H1 (cell line): ENCODE measurements at regions not wholly inside any gene's neighbourhood (a gene's known extent, or its start where the extent isn't known, plus 50 kb on each side); places are given as distances from the start of the nearest gene placed in this dataset.

Experiments used
- CTCF ChIA-PET: fragments of 300-600 bp; sonication (Branson Sonifier 250); formaldehyde crosslinking; loops from one replicate; lab custom pipeline; 2021; ENCODE audit not compliant: partially characterized antibody; lab: Charles Lee
- POLR2A ChIA-PET: fragments of 300-600 bp; sonication (Branson Sonifier 250); formaldehyde crosslinking; loops from one replicate; lab custom pipeline; 2021; ENCODE audit warnings: inconsistent platforms; ENCODE audit not compliant: partially characterized antibody; lab: Charles Lee
- DNase-seq, 2 experiments: peaks; one replicate each; pipeline versions ENCODE4 v3.0.0 to v3.0.0-alpha.2; 2010 to 2022; ENCODE audit warnings: low spot score in 2 of 2, low read depth in 1 of 2, mixed read lengths in 1 of 2
- FAIRE-seq: peaks from 2 replicates; lab custom pipeline; 2011; peaks lifted over from hg19 to GRCh38; lab: Jason Lieb, UNC
- H2AFZ ChIP-seq: 2 replicates; pipeline ENCODE4 v1.8.1; 2012; ENCODE audit warnings: low read length, inconsistent platforms
- H2AK5ac ChIP-seq: 2 replicates; pipeline ENCODE4 v1.6.1; 2013; ENCODE audit warnings: low read depth, low read length
- H2BK120ac ChIP-seq: replicated peaks from 2 replicates; pipeline ENCODE3; 2013; ENCODE audit warnings: low read depth, low read length, inconsistent platforms
- H2BK12ac ChIP-seq: 2 replicates; pipeline ENCODE4 v1.6.1; 2013; ENCODE audit warnings: low read depth, low read length
- H2BK15ac ChIP-seq: 2 replicates; pipeline ENCODE4 v1.6.1; 2013; ENCODE audit warnings: low read length
- H2BK20ac ChIP-seq: 2 replicates; pipeline ENCODE4 v1.6.1; 2013; ENCODE audit warnings: low read length
- H2BK5ac ChIP-seq: 2 replicates; pipeline ENCODE4 v1.6.1; 2013; ENCODE audit warnings: low read depth, low read length
- H3K14ac ChIP-seq: 2 replicates; pipeline ENCODE4 v1.6.1; 2013; ENCODE audit warnings: inconsistent platforms; ENCODE audit not compliant: insufficient read length
- H3K18ac ChIP-seq: 2 replicates; pipeline ENCODE4 v1.6.1; 2013; ENCODE audit warnings: low read length; ENCODE audit errors: extremely low read depth
- H3K23ac ChIP-seq: 2 replicates; pipeline ENCODE4 v1.6.1; 2013; ENCODE audit warnings: inconsistent platforms; ENCODE audit not compliant: insufficient read length
- H3K23me2 ChIP-seq: 2 replicates; pipeline ENCODE4 v1.6.1; 2013; ENCODE audit warnings: low read depth, low read length
- H3K27ac ChIP-seq: 2 replicates; pipeline ENCODE4 v1.6.1; 2011; ENCODE audit warnings: low read depth, low read length, inconsistent platforms
- H3K27me3 ChIP-seq, 4 experiments: replicated peaks in 1 of 4; 1 replicate in 1 of 4; 2 replicates in 3 of 4; pipeline versions ENCODE4 v1.6.1 to v1.8.1; 2011 to 2013; ENCODE audit warnings: low read length in 3 of 4, mild to moderate bottlenecking in 3 of 4, inconsistent platforms in 2 of 4, mixed read lengths in 2 of 4, moderate library complexity in 1 of 4; ENCODE audit not compliant: control insufficient read depth in 3 of 4, insufficient read depth in 3 of 4; ENCODE audit errors: extremely low read depth in 1 of 4
- H3K36me3 ChIP-seq, 4 experiments: 2 replicates each; pipeline versions ENCODE4 v1.6.1 to v1.8.1; 2011 to 2013; ENCODE audit warnings: mild to moderate bottlenecking in 4 of 4, low read length in 3 of 4, moderate library complexity in 2 of 4, control low read depth in 1 of 4, inconsistent platforms in 1 of 4; ENCODE audit not compliant: insufficient read depth in 4 of 4, control insufficient read depth in 2 of 4
- H3K4ac ChIP-seq: replicated peaks from 2 replicates; pipeline ENCODE3; 2013; ENCODE audit warnings: low read length, low read depth, mixed read lengths, inconsistent platforms; ENCODE audit not compliant: insufficient read length
- H3K4me1 ChIP-seq, 4 experiments: replicated peaks in 1 of 4; 1 replicate in 1 of 4; 2 replicates in 3 of 4; pipeline versions ENCODE4 v1.6.1 to v1.8.1; 2011 to 2013; ENCODE audit warnings: low read length in 3 of 4, inconsistent platforms in 2 of 4, mixed read lengths in 1 of 4; ENCODE audit not compliant: insufficient read depth in 4 of 4, control insufficient read depth in 3 of 4
- H3K4me2 ChIP-seq, 2 experiments: 2 replicates each; pipeline versions ENCODE4 v1.6.1 to v1.8.1; 2011 to 2013; ENCODE audit warnings: low read depth in 2 of 2, low read length in 2 of 2, control low read depth in 1 of 2, inconsistent platforms in 1 of 2, mild to moderate bottlenecking in 1 of 2; ENCODE audit not compliant: insufficient read depth in 1 of 2
- H3K4me3 ChIP-seq, 4 experiments: fragments of 200-600, 300-600 bp in 1 of 4; sonication (generic), shearing (Covaris generic), sonication (Bioruptor Twin) in 1 of 4; 2 replicates each; pipeline versions ENCODE4 v1.5.1 to v1.8.1; 2011 to 2016; ENCODE audit warnings: low read length in 4 of 4, low read depth in 3 of 4, control low read depth in 2 of 4, inconsistent platforms in 2 of 4, mild to moderate bottlenecking in 2 of 4, mixed read lengths in 1 of 4, moderate library complexity in 1 of 4; ENCODE audit not compliant: insufficient read depth in 2 of 4; ENCODE audit errors: extremely low read depth in 1 of 4
- H3K56ac ChIP-seq: replicated peaks from 2 replicates; pipeline ENCODE3; 2013; ENCODE audit warnings: low read depth, mild to moderate bottlenecking, mixed read lengths, low read length, inconsistent platforms; ENCODE audit not compliant: insufficient read length
- H3K79me1 ChIP-seq: 2 replicates; pipeline ENCODE4 v1.6.1; 2013; ENCODE audit warnings: low read depth, low read length, control low read depth
- H3K79me2 ChIP-seq, 2 experiments: 2 replicates each; pipeline versions ENCODE4 v1.6.1 to v1.8.1; 2012 to 2013; ENCODE audit warnings: low read length in 2 of 2, mild to moderate bottlenecking in 2 of 2, inconsistent platforms in 1 of 2; ENCODE audit not compliant: insufficient read depth in 2 of 2, control insufficient read depth in 1 of 2
- H3K9ac ChIP-seq, 4 experiments: replicated peaks in 1 of 4; 1 replicate in 1 of 4; 2 replicates in 3 of 4; pipeline versions ENCODE4 v1.6.1 to v1.8.1; 2011 to 2013; ENCODE audit warnings: low read depth in 3 of 4, low read length in 3 of 4, control low read depth in 2 of 4, mild to moderate bottlenecking in 2 of 4, moderate library complexity in 2 of 4, inconsistent platforms in 1 of 4; ENCODE audit errors: extremely low read depth in 1 of 4
- H3K9me3 ChIP-seq, 2 experiments: 2 replicates each; pipeline versions ENCODE4 v1.6.1 to v1.8.1; 2012 to 2013; ENCODE audit warnings: mild to moderate bottlenecking in 2 of 2, moderate library complexity in 2 of 2, control low read depth in 1 of 2, inconsistent platforms in 1 of 2, low read depth in 1 of 2, low read length in 1 of 2, mixed read lengths in 1 of 2; ENCODE audit not compliant: insufficient read depth in 2 of 2
- H4K20me1 ChIP-seq, 2 experiments: replicated peaks in 1 of 2; 2 replicates each; pipeline versions ENCODE3 to v1.8.1; 2011 to 2013; ENCODE audit warnings: inconsistent platforms in 2 of 2, low read length in 2 of 2, mild to moderate bottlenecking in 1 of 2; ENCODE audit not compliant: insufficient read depth in 2 of 2, control insufficient read depth in 1 of 2
- H4K5ac ChIP-seq: 2 replicates; pipeline ENCODE4 v1.6.1; 2013; ENCODE audit warnings: low read length, low read depth, mixed read lengths, inconsistent platforms; ENCODE audit not compliant: insufficient read length
- H4K8ac ChIP-seq: 2 replicates; pipeline ENCODE4 v1.8.0; 2013; ENCODE audit warnings: mild to moderate bottlenecking, moderate library complexity, low read length, inconsistent platforms; ENCODE audit not compliant: insufficient read depth; ENCODE audit errors: extremely low read depth
- H4K91ac ChIP-seq: replicated peaks from 2 replicates; pipeline ENCODE3; 2013; ENCODE audit warnings: low read length, mixed read lengths, inconsistent platforms; ENCODE audit not compliant: insufficient read length
- CEBPB ChIP-seq: IDR thresholded peaks from 2 replicates; pipeline ENCODE4 v1.6.1; 2012; ENCODE audit warnings: low read depth, low read length
- EP300 ChIP-seq, 2 experiments: IDR thresholded peaks; 1 replicate in 1 of 2; 2 replicates in 1 of 2; pipeline ENCODE4 v1.6.1; 2011 to 2012; ENCODE audit warnings: low read depth in 2 of 2, low read length in 2 of 2, mild to moderate bottlenecking in 2 of 2, borderline replicate concordance in 1 of 2, inconsistent platforms in 1 of 2, moderate library complexity in 1 of 2
- NANOG ChIP-seq: IDR thresholded peaks from 2 replicates; pipeline ENCODE4 v1.6.1; 2011; ENCODE audit warnings: low read length, low read depth, mild to moderate bottlenecking, inconsistent platforms; ENCODE audit not compliant: insufficient read depth, poor library complexity, severe bottlenecking
- SAP30 ChIP-seq: fragments of 300-600 bp; sonication (generic); IDR thresholded peaks from 2 replicates; pipeline ENCODE4 v1.7.1; 2012; ENCODE audit warnings: low read length, moderate library complexity, mild to moderate bottlenecking, inconsistent platforms; ENCODE audit not compliant: insufficient read depth, insufficient replicate concordance
- SP4 ChIP-seq: IDR thresholded peaks from 2 replicates; pipeline ENCODE4 v1.6.1; 2012; ENCODE audit warnings: low read length, inconsistent platforms
- WGBS, 2 experiments: shearing (Covaris generic) in 1 of 2; methylation state at CpG; one replicate each; pipeline versions ENCODE4 v1.1.6 to v1.1.7; 2013 to 2015; ENCODE audit warnings: low lambda C conversion rate in 2 of 2, mixed read lengths in 2 of 2, inconsistent platforms in 1 of 2, low coverage in 1 of 2, missing lambda C conversion rate in 1 of 2; ENCODE audit not compliant: insufficient replicate concordance in 2 of 2, insufficient coverage in 1 of 2, insufficient read length in 1 of 2; ENCODE audit errors: extremely low coverage in 1 of 2, missing lambda C conversion rate in 1 of 2; 5-methylcytosine and 5-hydroxymethylcytosine counted together

DNA sequence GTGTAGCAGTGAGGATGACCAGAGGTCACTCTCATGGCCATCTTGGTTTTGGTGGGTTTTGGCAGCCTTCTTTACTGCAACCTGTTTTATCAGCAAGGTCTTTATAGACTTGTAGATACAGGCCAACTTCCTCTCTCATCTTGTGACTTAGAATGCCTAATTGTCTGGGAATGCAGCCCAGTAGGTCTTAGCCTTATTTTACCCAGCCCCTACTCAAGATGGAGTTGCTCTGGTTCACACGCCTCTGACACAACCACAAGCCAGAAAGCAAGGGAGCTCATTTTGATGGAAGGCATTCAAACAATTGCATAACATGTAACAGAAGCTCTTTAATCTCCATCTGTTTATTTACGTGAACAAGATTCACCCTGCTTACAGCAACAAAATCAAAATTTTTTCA lies 492.0 kb upstream of the SULF2 start:
- H2BK5ac ChIP-seq: no peak overlapping the region
- H2BK120ac ChIP-seq: no peak overlapping the region
- no peak overlapping the region for H3K4me3 ChIP-seq
- 0 out of 2 replicates have a peak overlapping the region, but pooled peaks have one; percentile 29 for H2BK15ac ChIP-seq
- no peak overlapping the region for H3K18ac ChIP-seq
- H4K5ac ChIP-seq: no peak overlapping the region
- H3K79me1 ChIP-seq: no peaks in the 10 kb centered on the region
- no peak for DNase-seq
- H4K8ac ChIP-seq: no peak overlapping the region
- H3K4me1 ChIP-seq: peaks cover 2 to 9% (median 7%) of the 10 kb centered on the region in 4 experiments; a peak in 5 of 7 replicates
- no peak overlapping the region for H3K4me2 ChIP-seq
- no peaks in the 10 kb centered on the region for H3K27me3 ChIP-seq
- no peak overlapping the region for H2BK20ac ChIP-seq
- H3K4ac ChIP-seq: no peak overlapping the region
- no peak for TF ChIP-seq EP300 (IDR thresholded peaks at IDR 0.05; ENCODE audit: borderline replicate concordance in 1 of 2, low read depth in 2 of 2, low read length in 2 of 2)
- TF ChIP-seq SP4: no peak
- no peak for TF ChIP-seq NANOG
- TF ChIP-seq SAP30: no peak
- no peak for TF ChIP-seq CEBPB
- H4K20me1 ChIP-seq: no peaks in the 10 kb centered on the region
- no peaks in the 10 kb centered on the region for H3K79me2 ChIP-seq
- no peak overlapping the region for H3K23ac ChIP-seq
- H3K27ac ChIP-seq: no peak overlapping the region
- no peak overlapping the region for H3K9ac ChIP-seq
- FAIRE-seq: no peak
- no peak overlapping the region for H4K91ac ChIP-seq
- CTCF ChIA-PET: interaction anchor here (1.1 kb wide), 1 partner anchor 305 kb away, joined by 3 read pairs; no protein-coding TSS in a partner anchor
- no peak overlapping the region for H3K14ac ChIP-seq
- H2AFZ ChIP-seq: no peak overlapping the region
- H3K36me3 ChIP-seq: no peaks in the 10 kb centered on the region
- peaks cover 0 to 3% of the 10 kb centered on the region in 2 experiments; a peak in 1 of 4 replicates for H3K9me3 ChIP-seq
- POLR2A ChIA-PET: no interaction called here
- no peaks in the 10 kb centered on the region for H3K23me2 ChIP-seq
- no peak overlapping the region for H2BK12ac ChIP-seq
- 97% methylated on average over 2 of the region's 2 CpGs; no CpG with 5 or more reads in 1 of the 2 experiments for WGBS, 2 experiments
- H2AK5ac ChIP-seq: no peak overlapping the region
- no peak overlapping the region for H3K56ac ChIP-seq
